Limb (tissue), 2 donors: ENCODE measurements at regions not wholly inside any gene's neighbourhood (a gene's known extent, or its start where the extent isn't known, plus 50 kb on each side); places are given as distances from the start of the nearest gene placed in this dataset.

ENCODE experiments used
- DNase-seq, 2 donors: peaks; one replicate each; pipeline ENCODE4 v3.0.0-alpha.2; 2016; ENCODE audit errors: extremely low spot score in 2 of 2

GRCh38 chr3:194987571-194988494 lies 283.1 kb downstream of the XXYLT1 start:
- peak in 1 of 2 donors; percentile 19 for DNase-seq

GRCh38 chr3:194988495-194989165 lies 282.3 kb downstream of the XXYLT1 start:
- peak in 1 of 2 donors; percentile 3 for DNase-seq

- peak in 1 of 2 donors; percentile 9 for DNase-seq
Observed at GRCh38 chr3:194989241-194989640, 281.7 kb downstream of the XXYLT1 start.

- peak in 1 of 2 donors; percentile 26 for DNase-seq
Observed at GRCh38 chr3:194990454-194991337, 280.3 kb downstream of the XXYLT1 start.

GRCh38 chr3:194991338-194991654 lies 279.7 kb downstream of the XXYLT1 start:
- DNase-seq, result peak in 1 of 2 donors; percentile 2

GRCh38 chr3:194993896-194994295 lies 277.1 kb downstream of the XXYLT1 start:
- peak in 1 of 2 donors; percentile 19 for DNase-seq

- DNase-seq, result peak in 1 of 2 donors; percentile 12
Observed at GRCh38 chr3:194994551-194994981, 276.4 kb downstream of the XXYLT1 start.

GRCh38 chr3:194995334-194995733 lies 275.6 kb downstream of the XXYLT1 start:
- peak in 1 of 2 donors; percentile 11 for DNase-seq

- peak in 1 of 2 donors; percentile 6 for DNase-seq
Observed at GRCh38 chr3:194995922-194996321, 275.0 kb downstream of the XXYLT1 start.

- peak in 1 of 2 donors; percentile 9 for DNase-seq
Observed at GRCh38 chr3:194996746-194997145, 274.2 kb downstream of the XXYLT1 start.

- DNase-seq, result no peak
Observed at GRCh38 chr3:194998417-194998816, 272.5 kb downstream of the XXYLT1 start.

- peak in 1 of 2 donors; percentile 5 for DNase-seq
Observed at GRCh38 chr3:194998948-194999347, 272.0 kb downstream of the XXYLT1 start.

GRCh38 chr3:194999491-194999890 lies 271.5 kb downstream of the XXYLT1 start:
- DNase-seq, result peak in 1 of 2 donors; percentile 8

- peak in 1 of 2 donors; percentile 6 for DNase-seq
Observed at GRCh38 chr3:195001261-195001660, 269.7 kb downstream of the XXYLT1 start.

GRCh38 chr3:195001961-195002861 lies 268.7 kb downstream of the XXYLT1 start:
- peak in 1 of 2 donors; percentile 71 for DNase-seq

GRCh38 chr3:195003006-195003892 lies 267.7 kb downstream of the XXYLT1 start:
- DNase-seq, result peak; percentile 32 to 38

GRCh38 chr3:195003893-195004289 lies 267.1 kb downstream of the XXYLT1 start:
- no peak for DNase-seq

- peak in 1 of 2 donors; percentile 11 for DNase-seq
Observed at GRCh38 chr3:195004512-195005250, 266.3 kb downstream of the XXYLT1 start.

- peak in 1 of 2 donors; percentile 13 for DNase-seq
Observed at GRCh38 chr3:195005251-195005620, 265.7 kb downstream of the XXYLT1 start.
